Right forelimb (tissue), 1 donor: ENCODE measurements at regions not wholly inside any gene's neighbourhood (a gene's known extent, or its start where the extent isn't known, plus 50 kb on each side); places are given as distances from the start of the nearest gene placed in this dataset.
"Not testable (repeated sequence)": the region's sequence is repeated elsewhere in the genome, so short reads cannot be mapped to it uniquely, and the experiment has no call there.

ENCODE experiments used
- DNase-seq: peaks from one replicate; pipeline ENCODE4 v3.0.0-alpha.2; 2018

DNA sequence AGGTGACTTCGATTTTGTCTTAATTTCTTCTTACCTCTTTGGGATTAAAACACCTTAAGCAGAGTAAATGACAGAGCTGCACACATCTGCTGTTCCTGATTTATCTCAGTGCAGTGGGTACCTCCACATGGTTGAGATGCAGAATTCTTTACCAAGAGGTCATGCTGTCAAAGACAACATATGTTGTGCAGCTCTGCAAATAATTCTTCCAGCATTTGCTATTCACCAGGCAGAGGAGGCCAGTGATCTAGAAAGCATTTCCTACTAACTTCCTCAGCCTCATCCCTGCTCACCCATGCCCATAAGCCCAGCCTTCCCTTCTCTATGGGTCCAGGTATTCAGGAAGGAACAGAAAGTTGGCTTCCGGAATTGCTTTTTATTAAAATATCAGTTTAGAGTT is 109.3 kb downstream of the THBS2 start:
- no peak for DNase-seq

DNA sequence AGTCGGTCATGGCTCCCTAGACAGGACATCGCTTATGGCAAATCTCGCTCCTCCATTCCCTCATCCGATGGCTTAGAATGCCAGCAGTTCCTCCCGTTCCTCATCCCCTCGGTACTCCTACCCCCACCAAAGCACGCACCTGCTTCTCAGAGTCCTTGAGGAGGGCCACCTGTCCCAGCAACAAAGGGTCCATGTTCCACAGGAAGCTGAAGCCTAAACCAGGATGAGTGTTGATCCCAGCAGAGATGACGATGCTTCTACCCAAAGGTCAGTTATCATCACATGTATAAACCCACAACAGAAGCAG is 111.2 kb downstream of the THBS2 start:
- DNase-seq: no peak

DNA sequence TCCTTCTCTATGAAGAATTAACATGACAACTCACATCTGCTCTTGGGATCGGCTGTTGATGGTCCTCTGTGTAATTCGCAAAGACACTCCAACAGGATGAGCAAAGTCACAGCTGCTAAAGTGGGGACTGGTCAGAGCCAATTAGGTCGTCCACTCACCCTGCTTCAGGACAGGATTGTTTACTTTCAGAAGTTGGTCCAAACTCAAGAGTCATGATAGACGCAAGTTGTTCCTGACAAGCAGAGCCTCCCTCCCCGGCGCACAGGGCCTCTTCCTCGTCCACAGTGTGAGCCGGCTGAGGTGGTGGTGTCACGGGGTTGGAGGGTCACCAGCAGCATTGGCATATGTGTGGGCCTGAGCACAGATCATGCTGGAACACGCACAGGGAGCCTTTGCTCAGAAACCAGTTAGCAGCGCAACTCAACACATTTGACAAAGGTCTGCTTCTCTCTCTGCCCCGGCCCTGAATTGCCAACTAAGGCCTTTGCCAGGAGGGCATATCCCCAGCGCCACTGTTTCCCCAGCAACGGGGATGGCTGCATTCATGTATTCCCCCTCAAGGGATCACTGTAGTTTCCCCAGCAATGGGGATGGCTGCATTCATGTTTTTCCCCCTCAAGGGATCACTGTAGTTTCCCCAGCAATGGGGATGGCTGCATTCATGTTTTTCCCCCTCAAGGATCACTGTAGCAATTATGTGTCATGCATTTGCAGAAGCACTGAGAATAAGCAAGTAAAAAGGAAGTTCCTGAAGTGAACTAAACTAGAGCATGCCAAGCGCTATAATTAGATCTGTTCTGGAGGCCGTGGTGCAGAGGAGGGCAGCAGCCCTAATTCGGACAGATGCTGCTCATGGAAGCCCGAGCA is 111.7 kb downstream of the THBS2 start:
- no peak for DNase-seq

DNA sequence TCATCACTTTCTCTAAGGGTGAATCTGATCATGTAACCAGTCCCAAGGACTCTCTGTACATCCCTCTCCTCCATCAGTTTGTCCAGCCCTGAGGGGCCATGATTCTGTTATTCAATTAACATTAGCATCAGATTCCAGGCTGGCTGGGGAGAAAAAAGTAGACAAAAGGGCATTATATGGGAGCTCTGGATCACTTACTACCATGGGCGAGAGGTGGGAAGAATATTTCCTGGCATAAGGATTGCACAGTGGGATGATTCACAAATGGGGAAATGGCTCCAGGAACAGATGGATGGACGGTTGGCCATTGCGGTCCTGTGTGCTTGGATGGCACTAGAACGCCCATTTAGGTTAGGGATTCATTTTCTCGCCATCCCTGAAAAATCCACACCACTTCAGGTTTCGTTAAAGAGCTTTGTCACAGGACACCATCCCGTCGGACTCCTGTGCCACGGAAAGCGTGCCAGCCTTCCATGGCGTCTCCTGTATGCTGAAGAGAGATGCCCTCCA is 112.6 kb downstream of the THBS2 start:
- no peak for DNase-seq

DNA sequence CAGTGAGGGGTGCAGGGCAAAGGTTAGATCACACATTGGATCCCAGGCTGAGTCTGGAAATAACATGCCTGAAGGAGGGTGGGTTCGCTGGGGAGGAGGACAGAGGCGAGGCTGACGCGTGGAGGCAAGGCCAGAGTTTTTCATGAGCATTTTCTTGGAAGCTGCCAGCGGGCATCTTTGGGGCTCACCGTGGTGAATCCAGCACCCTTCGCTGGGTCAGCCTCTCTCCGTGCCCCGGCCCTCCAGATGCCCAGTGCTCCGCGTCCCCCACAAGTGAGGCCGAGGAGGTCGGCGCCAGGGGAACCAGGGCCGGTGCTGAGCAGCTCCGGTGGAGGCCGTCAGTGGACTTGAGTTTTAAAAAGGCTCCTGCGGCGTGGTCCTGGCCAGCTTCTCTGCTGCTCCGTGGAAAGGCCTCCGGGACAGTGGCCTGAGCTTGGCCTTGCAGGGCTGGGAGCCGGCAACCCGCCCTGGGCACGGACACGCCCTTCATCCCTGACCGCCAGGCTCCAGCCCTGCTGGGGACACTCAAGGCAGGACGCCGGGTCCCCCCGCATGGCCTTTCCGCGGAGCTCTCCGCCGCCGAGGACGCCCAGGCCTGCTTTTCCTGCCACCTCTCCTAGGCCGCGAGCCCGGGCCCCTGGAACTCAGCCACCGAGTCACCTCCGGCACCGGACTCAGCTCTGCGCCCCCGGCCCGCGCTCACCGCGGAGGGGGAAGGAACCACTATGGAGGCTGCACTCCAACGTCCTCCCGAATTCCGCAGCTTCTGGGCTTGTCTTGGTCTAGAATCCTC is 114.3 kb downstream of the THBS2 start:
- no peak for DNase-seq

DNA sequence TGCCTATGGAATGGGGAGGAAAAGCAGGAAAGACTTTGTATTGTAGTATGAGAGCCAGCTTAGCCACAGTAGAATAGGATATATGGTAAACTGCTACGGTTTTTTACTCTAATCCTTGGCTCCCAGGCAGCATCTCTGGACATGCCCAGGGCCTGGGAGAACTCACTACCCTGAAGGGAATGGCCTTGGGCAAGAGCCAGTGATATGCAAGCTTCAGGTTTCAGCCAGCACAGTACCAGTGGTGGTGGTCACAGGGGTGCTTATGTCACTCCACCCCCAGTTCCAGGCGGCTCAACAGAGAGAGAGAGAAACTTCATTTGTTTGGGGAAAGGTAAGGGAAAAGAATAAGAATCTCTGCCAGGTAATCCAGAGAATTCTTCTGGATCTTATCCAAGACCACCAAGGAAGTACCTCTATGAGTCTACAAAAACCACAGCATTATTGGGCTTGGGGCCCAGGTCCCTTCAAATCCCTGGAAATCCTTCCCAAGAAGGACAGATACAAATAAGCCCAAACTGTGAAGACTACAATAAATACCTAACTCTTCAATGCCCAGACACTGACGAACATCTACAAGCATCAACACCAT is 121.2 kb downstream of the THBS2 start:
- DNase-seq: no peak

DNA sequence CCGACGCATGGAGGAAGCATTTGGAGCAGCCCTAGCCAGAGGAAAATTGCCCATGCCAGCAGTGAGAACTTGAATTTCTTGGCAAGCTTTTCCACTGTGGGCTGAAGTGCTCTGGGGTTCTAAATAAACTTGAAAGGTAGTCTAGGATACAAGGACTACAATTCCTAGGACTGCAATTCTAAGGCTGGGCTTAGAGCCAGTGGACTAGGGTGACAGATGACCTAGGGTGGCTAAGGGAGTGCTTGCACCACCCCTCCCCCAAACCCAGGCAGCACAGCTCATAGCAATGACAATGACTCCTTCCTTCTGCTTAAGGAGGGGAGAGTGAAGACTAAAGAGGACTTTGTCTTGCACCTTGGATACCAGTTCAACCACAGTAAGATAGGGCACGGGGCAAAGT is 122.3 kb downstream of the THBS2 start:
- DNase-seq: no peak

DNA sequence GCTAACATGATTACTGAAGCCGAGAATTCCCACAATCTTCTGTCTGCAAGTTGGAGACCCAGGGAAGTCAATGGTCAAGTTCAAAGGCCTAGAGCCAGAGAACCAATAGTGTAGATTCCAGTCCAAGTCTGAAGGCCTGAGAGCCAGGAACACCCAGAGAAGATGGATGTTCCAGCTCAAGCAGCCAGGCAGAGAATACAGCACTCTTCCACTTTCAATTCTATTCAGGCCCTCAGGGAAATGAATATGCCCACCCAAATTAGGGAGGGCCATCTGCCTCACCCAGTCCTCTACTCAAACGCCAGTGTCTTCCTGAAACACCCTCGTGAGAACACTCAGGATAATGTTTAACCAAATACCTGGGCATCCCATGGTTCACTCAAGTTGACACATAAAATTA is 123.5 kb downstream of the THBS2 start:
- DNase-seq: no peak

DNA sequence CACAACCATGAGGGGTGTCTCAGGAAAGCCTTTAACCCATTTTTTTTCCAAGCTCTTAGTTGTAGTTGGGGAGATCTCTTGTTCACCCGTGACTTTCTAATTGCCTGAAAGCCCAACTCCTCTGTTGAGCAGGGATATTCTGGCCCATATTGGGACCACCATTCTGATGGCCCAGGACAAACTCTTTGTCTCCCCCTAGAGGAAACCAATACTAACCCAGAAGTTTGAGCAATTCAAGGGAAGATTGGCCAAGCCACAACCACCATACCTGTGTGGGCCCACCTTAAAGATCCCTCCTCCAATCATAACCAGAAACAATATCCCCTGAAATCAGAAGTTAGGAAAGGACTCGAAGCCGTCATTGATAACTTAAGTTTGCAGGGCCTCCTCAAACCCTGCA is 132.6 kb downstream of the THBS2 start:
- no peak for DNase-seq

DNA sequence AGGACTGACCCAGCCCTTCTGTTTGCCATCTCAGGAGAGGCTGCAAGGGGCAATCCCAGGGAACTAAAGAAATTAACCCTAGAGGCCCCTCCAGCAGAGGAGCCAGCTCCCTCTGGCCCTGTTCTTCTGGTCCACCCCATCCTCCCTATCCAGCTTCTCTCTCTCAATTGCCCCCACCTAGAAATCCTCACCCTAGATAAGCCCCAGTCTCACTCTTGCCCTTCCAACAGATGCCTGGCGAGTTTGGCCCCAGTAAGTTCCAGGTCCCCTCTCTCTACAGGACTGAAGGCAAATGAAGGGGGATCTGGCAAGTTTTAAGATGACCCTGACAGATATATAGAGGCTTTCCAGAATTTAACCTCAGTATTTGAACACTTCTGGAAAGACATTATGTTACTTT is 134.0 kb downstream of the THBS2 start:
- DNase-seq: no peak

DNA sequence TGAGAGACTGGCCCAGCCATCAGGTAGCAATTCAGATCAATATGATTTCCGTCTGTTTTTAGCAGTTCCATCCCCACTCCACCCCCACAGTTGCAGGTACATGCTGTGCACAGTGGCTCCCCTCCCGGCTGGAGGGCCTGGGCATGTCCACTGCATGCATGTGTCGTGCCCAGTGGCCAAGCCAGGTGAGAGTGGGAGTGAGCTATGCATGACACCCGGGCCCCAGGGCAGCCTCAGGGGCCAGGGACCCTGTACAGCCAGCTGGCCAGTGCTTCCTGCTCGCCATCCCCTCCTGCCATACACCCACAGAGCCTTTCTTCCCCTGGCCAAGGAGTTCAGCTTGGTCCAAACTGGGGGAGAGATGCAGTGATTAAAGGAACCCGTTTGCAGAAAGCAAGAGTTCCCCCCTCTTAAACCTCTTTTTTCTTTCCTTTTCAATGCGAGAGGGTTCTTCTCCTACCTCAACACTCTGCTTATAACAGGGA is 135.3 kb downstream of the THBS2 start:
- no peak for DNase-seq

DNA sequence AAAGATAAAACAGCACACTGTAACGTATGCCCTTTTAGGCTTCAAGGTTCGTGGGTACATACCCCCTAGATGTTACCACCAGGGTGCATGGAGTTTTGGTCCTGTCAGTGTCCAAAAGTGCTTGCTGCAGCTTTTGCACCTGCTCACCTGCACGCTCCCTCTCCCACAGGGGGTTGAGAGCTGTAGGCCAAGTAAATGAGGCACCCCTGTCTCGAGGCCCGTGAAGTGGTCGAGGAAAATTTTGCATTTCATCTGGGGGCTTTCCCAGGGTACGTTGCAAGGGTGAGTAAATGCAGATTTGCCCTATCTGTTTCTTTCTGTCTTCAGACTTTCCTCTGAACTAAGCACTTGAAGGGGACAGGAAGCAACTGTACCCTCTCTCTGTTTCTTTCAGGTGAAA is 136.0 kb downstream of the THBS2 start:
- no peak for DNase-seq

DNA sequence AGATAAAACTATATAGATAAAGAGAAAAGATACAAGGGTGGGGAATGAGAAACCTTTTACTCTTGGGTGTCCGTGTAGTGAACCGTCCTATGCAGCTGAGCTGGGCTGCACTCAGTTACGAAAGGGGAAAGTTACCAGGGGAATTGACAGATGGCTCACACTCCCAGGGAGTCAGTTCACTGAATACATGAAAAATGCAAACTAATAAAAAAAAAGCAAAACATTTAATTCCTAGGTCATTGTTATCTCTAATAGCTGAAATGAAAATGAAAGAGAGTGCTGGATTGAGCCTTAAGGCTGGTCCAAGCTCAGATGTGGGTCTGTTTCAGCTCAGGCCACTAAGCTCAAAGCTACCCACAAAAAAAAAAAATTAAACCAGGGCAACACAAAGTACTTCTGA is 138.0 kb downstream of the THBS2 start:
- no peak for DNase-seq

DNA sequence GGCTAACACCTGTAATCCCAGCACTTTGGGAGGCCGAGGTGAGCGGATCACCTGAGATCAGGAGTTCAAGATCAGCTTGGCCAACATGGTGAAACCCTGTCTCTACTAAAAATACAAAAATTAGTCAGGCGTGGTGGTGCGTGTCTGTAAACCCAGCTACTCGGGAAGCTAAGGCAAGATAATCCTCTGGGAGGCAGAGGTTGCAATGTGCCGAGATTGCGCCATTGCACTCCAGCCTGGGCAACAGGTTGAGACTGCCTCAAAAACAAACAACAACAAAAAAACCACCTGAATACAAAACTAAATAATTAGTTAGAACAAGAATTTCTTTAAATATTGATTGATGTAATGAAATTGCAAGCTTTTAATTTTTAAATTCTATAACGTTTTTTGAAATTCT is 139.0 kb downstream of the THBS2 start:
- DNase-seq: not testable (repeated sequence)

DNA sequence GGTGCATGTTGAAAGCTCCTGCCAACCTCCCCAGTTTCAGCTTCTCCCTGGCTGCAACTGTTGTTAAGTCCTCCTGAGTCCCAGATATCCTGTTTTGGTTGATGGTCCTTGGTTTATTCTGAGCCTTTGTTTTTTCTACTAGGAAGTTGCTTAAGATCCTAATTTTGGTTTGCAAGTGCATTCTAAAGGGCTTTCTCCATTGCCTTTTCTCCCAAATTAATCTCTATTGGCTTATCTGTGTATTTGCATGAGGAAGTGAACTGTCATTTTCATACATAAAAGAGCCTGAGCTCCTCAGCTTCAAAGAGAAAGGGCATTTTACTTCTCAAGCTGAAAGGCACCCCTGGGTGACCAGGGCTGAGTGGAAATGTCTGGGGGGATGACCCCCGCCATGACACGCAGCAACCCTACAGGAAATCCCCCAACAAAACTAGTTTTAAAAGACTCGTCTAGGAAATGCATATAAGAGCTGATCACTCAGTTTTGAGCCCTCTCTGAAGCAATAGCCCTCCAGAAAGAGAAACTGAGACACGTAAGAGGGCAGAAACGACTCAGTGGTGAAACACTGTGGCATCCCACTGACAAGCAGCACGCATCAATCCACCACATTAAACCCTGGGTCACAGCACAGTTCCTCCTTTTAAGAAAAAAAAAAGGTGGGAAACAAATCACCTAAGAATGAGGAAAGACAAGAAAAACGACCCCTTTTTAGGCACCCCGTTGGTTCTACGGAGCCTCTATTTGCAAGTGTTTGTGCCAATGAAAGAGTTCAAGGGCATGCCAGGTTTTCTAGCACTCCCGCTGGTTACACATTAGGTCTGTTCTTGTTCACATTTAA is 140.9 kb downstream of the THBS2 start:
- no peak for DNase-seq

DNA sequence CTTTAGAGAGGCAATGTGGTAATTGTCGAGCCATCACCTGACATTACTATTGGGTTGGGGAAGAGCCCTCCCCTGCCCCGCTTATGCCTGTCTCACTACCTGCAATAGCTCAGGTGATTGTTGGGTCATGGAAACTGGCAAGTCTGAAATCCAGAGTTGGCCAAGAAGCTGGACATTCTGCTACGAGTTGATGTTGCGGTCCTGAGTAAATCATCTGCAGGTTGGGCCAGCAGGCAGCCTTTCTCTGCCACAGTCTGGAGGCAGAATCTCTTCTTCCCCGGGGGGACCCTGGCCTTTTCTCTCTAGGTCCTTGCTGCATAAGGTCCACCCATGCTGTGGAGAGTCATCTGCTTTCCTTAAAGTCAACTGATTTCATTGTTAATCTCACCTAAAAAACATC is 142.4 kb downstream of the THBS2 start:
- DNase-seq: no peak

DNA sequence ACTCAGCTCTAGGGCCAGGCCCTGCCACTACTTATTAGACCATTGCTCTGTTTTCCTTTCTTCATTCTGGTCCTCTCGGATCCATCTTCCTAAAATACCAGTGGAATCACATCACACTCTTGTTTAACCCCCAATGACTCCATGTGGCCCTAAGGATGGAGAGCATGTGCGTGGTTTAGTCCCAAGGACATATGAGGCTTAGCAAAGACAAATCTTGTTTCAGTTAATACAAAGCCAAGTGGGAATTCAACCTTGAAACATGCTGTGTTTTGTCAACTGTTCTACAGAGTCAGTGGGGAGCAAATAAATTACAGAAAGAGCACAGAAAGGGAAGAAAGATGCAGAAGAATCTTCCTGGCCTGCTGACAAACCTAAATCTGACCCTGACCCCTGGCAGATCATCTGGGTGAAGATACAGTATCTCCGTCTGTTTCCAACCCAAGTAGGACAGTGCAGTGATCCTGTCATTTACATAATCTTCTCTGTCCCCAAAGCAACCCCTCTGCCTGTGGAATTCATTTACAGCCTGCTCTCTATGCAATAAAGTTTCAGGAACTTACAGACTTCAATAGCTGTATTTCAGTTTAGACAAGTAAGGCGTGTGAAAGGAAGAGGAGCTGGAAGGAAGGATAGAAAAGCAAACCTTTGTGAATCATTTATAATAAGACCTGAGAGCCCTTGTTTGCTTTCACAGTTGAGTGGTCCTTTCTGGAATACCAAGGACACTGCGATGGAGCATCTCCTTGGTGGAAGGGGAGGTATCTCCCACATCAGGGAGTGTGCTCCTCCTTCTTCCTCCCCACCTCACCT is 144.0 kb downstream of the THBS2 start:
- DNase-seq: no peak

DNA sequence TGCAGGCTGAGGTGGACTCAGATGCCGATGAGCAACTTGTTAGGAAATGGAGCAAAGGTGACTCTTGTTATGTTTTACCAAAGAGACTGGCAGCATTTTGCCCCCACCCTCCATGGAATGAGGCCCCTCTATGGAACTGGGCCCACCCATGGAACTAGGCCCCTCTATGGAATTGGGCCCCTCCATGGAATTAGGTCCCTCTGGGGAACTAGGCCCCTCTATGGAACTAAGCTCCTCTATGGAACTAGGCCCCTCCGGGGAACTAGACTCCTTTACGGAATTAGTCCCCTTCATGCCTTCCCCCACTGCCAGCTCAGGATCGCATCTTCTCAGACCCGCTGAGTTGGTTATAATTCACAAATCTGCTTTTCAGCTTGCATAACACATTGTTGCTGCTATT is 144.9 kb downstream of the THBS2 start:
- no peak for DNase-seq

DNA sequence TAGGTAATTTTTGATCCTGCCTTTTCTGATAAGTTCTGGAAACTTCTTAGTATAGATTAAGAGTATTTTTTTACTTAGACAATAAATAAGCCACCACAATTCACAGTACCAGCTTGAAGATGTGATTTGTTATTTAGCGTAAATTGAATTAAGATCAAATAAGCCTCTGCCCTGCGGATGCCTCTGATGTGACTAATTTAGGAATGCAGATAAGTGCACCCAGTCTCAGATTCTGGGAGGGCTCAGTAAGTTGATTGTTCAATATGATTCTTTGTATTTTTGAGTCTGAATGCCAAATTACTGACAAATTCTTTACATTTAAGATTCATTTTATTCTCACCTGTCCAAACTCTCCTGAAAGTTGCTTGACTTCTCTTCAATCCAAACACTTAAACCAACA is 147.5 kb downstream of the THBS2 start:
- no peak for DNase-seq

DNA sequence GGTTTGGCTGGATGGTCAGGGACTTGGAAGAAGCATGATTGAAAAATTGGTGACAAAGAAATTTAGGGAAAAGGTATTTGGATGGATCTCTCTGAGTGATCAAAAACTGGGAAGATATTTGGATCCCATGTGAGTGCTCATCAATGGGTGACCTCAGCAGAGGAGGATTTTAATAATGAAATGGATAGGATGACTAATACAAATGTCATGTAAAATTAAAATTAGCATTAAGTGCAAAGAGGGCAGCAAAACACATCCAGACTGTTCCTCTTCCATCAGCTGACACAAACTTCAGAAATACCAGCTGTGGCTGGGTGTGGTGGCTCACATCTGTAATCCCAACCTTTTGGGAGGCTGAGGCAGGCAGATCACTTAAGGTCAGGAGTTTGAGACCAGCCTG is 151.7 kb downstream of the THBS2 start:
- DNase-seq: no peak

DNA sequence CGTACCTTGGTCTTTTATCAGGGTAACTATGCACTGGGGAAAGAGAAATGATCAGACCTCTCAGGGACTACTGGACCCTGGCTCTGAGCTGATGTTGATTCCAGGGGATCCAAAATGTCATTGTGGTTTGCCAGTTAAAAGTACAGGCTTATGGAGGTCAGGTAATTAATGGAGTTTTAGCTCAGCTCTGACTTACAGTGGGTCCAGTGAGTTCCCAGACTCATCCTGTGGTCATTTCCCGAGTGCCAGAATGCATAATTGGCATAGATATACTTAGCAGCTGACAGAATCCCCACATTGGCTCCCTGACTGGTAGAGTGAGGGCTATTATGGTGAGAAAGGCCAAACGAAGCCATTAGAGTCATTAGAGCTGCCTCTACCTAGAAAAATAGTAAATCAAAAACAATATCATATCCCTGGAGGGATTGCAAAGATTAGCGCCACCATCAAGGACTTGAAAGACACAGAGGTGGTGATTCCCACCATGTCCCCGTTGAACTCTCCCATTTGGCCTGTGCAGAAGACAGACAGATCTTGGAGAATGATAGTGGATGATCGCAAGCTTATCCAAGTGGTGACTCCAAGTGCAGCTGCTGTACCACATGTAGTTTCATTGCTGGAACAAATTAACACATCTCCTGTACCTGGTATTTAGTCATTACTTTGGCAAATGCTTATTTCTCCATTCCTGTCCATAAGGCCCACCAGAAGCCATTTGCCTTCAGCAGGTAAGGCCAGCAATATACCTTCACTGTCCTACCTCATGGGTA is 152.4 kb downstream of the THBS2 start:
- DNase-seq: no peak
